Inferior parietal cortex (tissue), 1 donor: ENCODE measurements at regions not wholly inside any gene's neighbourhood (a gene's known extent, or its start where the extent isn't known, plus 50 kb on each side); places are given as distances from the start of the nearest gene placed in this dataset.
"Not testable (repeated sequence)": the region's sequence is repeated elsewhere in the genome, so short reads cannot be mapped to it uniquely, and the experiment has no call there.

ENCODE experiments used
- DNase-seq: peaks from one replicate; pipeline ENCODE4 v3.0.0-alpha.2; 2016; ENCODE audit errors: extremely low spot score

GRCh38 chr3:189375532-189375931, 203.8 kb downstream of the TPRG1 start:
- no peak for DNase-seq

GRCh38 chr3:189383630-189384029, 211.9 kb downstream of the TPRG1 start:
- DNase-seq: no peak

- DNase-seq: not testable (repeated sequence)
These were observed 214.1 kb downstream of the TPRG1 start for GRCh38 chr3:189385880-189386279.

- DNase-seq: no peak
These were observed 215.0 kb downstream of the TPRG1 start for GRCh38 chr3:189386739-189387138.

GRCh38 chr3:189389346-189389745, 217.6 kb downstream of the TPRG1 start:
- no peak for DNase-seq

GRCh38 chr3:189393598-189393997, 221.8 kb downstream of the TPRG1 start:
- no peak for DNase-seq

GRCh38 chr3:189394599-189395121, 222.9 kb downstream of the TPRG1 start:
- no peak for DNase-seq

- DNase-seq: no peak
These were observed 224.1 kb downstream of the TPRG1 start for GRCh38 chr3:189395825-189396224.

- no peak for DNase-seq
These were observed 226.9 kb downstream of the TPRG1 start for GRCh38 chr3:189398656-189399055.

- DNase-seq: no peak
These were observed 229.4 kb downstream of the TPRG1 start for GRCh38 chr3:189401196-189401595.

- no peak for DNase-seq
These were observed 228.0 kb upstream of the TP63 start for GRCh38 chr3:189403194-189403593.

- DNase-seq: no peak
These were observed 227.2 kb upstream of the TP63 start for GRCh38 chr3:189404024-189404423.

GRCh38 chr3:189404797-189405484, 226.2 kb upstream of the TP63 start:
- no peak for DNase-seq

GRCh38 chr3:189406148-189406547, 225.0 kb upstream of the TP63 start:
- DNase-seq: no peak

- no peak for DNase-seq
These were observed 220.7 kb upstream of the TP63 start for GRCh38 chr3:189410522-189410921.

- DNase-seq: no peak
These were observed 212.2 kb upstream of the TP63 start for GRCh38 chr3:189419038-189419437.

- no peak for DNase-seq
These were observed 211.5 kb upstream of the TP63 start for GRCh38 chr3:189419683-189420082.

GRCh38 chr3:189424922-189425321, 206.3 kb upstream of the TP63 start:
- no peak for DNase-seq

GRCh38 chr3:189429019-189429418, 202.2 kb upstream of the TP63 start:
- DNase-seq: no peak

GRCh38 chr3:189430166-189430565, 201.0 kb upstream of the TP63 start:
- no peak for DNase-seq

GRCh38 chr3:189442257-189442656, 188.9 kb upstream of the TP63 start:
- not testable (repeated sequence) for DNase-seq

GRCh38 chr3:189446959-189447560, 184.1 kb upstream of the TP63 start:
- DNase-seq: no peak

- no peak for DNase-seq
These were observed 182.1 kb upstream of the TP63 start for GRCh38 chr3:189449084-189449483.
